NCI-H1105 treated with DMSO at 0.1 percent for 48 hours (cell line): ENCODE measurements at regions not wholly inside any gene's neighbourhood (a gene's known extent, or its start where the extent isn't known, plus 50 kb on each side); places are given as distances from the start of the nearest gene placed in this dataset.

Experiments used
- DNase-seq: peaks from one replicate; lab custom pipeline; 2025; lab: John Stamatoyannopoulos, UW

DNA sequence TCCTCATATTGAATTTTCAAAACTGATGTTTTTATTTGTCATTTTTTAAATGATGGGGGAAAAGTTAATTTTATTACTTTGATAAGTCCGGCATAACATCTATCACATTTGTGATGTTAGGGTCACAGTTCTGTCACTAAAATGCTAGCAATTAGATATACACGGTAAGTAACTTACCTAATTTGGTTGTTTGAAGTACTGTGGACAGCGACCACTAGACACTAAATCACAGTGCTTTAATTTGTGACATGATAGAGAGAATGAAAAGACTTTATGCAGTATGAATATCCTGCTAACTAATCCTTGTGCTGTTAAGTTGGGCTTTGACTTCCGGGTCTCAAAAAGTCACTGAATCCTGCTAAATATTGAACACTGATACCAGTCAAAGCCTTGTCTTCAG lies 857.3 kb upstream of the KCND2 start:
- DNase-seq = no peak

- no peak for DNase-seq
Observed at GRCh38 chr7:119421657-119422056, 851.3 kb upstream of the KCND2 start.

DNA sequence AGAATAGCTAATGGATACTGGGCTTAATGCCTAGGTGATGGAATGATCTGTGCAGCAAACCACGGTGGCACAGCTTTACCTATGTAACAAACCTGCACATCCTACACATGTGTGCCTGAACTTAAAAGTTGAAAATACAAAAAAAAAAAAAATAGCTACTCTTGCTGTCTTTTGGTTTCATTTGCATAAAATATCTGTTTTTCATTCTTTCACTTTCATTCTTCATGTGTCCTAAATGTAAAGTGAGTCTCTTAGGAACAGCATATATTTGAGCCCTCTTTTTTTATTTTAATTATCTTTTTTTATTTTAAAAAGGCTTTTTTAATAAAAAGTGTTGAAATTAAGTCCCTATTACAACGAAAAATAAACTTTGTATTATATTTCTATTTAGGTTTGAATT lies 836.1 kb upstream of the KCND2 start:
- no peak for DNase-seq

- DNase-seq = no peak
Observed at GRCh38 chr7:119438315-119438714, 834.7 kb upstream of the KCND2 start.

DNA sequence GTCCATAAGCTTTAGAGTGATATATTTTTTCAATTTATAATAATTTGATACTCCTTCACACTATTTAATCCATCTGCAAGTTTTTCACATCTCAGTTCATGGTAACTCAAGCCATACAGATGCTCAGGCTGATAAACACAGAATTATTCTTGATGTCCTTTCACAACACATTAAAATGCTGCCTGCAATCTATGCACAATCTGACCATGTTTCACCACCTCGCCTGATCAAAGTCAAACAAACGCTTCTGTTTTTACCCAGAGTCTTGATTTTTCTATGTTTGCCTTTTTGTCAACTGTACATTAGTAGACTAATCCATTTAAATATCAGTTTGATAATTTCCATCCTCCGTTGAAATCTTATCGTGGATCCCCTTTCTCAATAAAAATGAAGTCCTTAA lies 833.8 kb upstream of the KCND2 start:
- no peak for DNase-seq

GRCh38 chr7:119452401-119452800 lies 820.6 kb upstream of the KCND2 start:
- no peak for DNase-seq

DNA sequence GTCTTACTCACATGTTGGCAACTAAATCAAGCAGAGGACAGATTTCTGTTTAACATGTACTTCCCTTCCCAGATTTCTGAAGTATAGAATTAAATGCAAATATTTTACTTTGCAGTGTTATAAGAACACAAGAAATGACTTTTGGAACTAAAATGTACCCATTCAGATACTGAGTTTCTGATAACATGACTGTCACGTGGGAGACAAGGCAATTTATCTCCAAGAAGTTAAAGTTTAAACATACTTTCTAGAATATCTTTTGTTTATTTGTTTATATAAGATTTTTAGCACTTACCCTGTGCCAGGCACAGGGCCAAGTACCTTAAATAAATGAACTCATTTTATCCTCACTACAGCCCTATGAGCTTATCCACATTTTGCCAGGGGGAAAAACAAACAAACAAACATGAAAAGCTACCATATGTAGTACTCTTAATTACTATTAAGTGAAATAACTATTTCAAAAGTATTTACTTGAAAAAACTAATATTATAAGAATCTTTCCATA lies 807.1 kb upstream of the KCND2 start:
- no peak for DNase-seq

GRCh38 chr7:119472408-119473038 lies 800.5 kb upstream of the KCND2 start:
- DNase-seq = peak; percentile 92

DNA sequence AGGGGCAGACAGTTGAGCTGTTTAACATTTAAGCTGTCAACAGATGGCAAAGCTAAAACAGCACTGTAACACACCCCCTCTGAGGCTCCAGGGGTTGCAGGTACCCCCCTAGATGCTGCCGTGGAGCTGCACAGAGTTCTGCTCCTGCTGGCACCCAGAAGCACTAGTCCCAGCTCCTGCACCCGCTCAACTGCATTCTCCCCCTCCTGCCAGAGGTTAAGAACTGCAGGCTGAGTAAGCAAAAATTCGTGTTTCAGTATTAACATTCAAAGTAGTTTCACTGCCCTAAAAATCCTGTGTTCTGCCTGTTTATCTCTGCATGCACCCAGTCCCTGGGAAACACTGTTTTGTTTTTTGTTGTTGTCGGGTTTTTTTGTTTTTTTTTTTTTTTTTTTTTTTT lies 790.8 kb upstream of the KCND2 start:
- DNase-seq = no peak

DNA sequence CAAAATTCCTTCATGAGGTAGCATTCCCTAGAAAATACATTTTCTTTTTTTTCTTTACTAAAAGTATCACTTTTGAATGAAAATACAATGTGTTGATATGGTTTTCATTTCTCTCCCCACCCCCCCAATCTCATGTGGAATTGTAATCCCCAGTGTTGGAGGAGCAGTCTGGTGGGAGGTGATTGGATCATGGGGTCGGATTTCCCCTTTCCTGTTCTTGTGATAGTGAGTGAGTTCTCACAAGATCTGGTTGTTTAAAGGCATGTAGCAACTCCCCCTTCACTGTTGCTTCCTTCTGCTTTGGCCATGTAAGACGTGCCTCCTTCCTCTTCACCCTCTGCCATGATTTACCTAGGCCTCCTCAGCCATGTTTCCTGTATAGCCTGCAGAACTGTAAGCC lies 790.3 kb upstream of the KCND2 start:
- no peak for DNase-seq

DNA sequence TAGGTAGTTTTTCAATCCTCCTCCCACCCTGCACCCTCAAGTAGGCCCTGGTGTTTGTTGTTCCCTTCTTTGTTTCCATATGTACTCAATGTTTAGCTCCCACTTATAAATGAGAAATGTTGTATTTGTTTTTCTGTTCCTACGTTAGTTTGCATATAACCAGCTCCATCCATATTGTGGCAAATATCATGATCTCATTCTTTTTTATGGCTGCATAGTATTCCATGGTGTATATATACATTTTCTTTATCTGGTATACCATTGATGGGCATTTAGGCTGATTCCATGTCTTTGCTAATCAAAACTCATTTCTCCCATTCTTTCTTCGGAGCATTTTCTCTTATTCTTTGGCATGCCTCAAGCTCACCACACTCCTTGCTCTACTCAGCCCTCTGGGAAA lies 789.6 kb upstream of the KCND2 start:
- DNase-seq = no peak

DNA sequence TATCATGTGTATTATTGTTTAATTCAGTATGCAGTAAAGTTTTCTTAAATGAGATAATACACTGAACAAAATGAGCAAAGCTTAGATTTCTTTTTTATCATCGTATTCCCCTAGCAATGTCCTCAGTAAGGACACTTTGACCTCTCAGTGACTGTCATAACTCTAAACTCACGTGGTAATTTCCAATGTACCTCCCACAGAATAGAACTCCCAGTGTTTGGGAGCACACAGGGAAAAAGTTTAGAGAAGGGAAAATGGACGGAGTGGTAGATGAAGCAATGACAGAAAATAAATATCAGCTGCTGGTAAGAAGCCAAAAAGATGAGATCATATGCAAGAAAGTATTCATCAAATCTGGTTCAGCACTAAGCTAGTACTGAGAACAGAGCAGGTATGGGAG lies 758.6 kb upstream of the KCND2 start:
- DNase-seq = no peak

- DNase-seq = no peak
Observed at GRCh38 chr7:119515214-119515613, 757.8 kb upstream of the KCND2 start.

GRCh38 chr7:119515962-119516361 lies 757.0 kb upstream of the KCND2 start:
- DNase-seq = no peak

DNA sequence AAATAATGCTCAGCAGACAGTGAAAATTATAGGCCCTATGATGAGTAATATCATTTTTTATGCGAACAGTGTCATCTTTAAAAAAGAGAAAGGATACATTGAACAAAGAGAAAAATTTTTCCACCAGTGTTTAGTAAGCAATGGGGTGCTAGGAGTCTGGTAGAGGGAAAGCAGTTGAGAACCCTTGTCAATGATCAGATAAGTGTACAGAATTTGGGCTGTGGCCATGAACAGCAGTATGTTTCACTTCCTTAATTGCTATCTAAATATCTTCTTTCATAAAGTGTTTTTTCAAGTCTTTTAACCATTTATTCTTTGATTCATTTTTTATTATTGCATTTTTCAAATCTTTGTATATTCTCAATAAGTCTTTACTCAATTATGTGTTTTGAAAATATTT lies 750.7 kb upstream of the KCND2 start:
- DNase-seq = no peak

DNA sequence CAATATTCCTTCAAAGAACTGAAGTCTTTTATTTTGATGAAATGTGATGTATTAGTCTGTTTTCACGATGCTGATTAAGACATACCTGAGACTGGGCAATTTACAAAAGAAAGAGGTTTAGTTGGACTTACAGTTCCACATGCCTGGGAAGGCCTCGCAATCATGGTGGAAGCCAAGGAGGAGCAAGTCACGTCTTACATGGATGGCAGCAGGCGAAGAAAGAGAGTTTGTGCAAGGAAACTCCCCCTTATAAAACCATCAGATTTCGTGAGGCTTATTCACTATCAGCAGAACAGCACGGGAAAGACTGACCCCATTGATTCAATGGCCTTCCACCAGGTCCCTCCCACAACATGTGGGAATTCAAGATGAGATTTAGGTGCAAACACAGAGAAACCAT lies 750.3 kb upstream of the KCND2 start:
- DNase-seq = no peak

DNA sequence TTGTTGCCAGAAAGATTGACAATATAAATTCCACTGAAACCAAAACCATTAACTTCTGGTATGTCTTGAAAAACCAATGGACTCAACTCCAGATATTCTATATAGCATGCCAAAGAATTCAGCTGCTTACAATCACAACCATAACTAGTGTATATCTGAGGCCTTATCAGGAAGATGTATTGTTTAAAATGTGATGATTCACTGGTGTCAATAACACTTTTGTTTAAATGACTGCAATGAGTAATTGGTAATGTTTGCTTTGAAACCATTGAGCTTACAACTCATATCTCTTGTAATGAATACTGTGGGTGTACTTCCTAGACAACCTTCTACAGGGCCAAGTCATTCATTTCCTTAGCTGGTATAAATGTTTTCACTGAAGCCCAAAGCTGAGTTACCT lies 727.9 kb upstream of the KCND2 start:
- DNase-seq = no peak

DNA sequence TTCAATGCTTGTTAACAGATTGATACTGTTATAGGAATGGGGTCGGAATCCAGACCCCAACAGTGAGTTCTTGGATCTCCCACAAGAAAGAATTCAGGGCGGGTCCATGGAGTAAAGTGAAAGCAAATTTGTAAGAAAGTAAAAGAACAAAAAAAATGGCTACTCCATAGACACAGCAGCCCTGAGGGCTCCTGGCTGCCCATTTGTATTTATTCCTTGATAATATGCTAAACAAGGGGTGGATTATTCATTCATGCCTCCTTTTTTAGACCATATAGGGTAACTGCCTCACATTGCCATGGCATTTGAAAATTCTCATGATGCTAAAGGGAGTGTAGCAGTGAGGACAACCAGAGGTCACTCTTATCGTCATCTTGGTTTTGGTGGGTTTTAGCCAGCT lies 717.2 kb upstream of the KCND2 start:
- DNase-seq = no peak

DNA sequence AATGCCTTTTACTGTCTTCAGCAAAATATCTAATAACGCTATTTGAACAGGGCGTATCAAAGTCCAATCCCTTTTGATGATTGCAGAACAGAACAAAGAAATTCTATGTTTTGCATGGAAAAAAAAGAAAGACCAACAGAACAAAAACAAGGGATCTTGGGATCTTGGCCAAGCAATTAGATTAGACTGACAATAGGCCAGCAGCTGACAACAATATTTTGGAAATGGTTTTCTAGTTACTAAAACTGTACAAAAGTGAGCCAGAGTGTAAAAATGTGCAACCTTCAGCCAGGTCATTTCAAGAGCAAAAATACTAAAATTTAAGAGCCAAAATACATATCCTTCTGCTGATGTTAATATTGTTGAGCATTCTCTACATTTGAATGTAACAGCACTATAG lies 716.5 kb upstream of the KCND2 start:
- DNase-seq = no peak

DNA sequence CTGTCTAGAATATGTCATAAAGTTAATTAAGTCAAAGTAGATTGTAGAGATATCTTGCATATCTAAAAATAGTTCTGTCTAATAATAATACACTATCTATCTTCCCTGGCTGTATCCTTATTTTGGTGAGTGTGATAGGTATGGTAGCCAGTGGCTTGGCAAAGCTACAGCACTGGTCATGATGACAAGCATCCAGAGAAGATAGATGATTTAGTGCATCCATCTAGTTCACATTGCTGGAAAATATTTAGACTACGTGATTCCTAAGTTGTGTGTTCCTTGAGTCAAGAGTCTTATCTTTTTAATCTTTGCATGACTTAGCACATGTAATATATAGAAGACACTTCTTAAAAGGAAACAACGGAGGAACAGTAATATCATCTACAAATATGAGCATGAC lies 711.2 kb upstream of the KCND2 start:
- no peak for DNase-seq

- DNase-seq = peak; percentile 90
Observed at GRCh38 chr7:119562839-119563238, 710.1 kb upstream of the KCND2 start.

DNA sequence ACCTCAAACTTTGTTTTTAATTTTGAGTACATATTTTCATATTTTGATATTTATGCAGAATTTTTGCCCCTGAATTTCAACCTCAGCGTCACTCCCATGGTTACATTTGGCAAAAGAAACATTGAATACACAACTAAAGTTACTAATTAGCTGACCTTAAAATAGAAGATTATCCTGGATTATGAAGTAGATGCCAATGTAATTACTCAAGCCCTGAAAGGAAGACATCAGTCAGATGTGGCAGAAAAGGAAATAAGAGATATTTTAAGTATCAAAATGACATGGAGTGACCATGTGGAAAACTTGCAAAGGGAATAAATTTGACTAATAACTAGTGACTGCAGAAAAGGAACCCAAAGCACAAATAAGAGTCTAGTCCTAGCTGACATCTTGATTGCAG lies 701.3 kb upstream of the KCND2 start:
- DNase-seq = no peak

- DNase-seq = no peak
Observed at GRCh38 chr7:119572132-119572531, 700.8 kb upstream of the KCND2 start.

DNA sequence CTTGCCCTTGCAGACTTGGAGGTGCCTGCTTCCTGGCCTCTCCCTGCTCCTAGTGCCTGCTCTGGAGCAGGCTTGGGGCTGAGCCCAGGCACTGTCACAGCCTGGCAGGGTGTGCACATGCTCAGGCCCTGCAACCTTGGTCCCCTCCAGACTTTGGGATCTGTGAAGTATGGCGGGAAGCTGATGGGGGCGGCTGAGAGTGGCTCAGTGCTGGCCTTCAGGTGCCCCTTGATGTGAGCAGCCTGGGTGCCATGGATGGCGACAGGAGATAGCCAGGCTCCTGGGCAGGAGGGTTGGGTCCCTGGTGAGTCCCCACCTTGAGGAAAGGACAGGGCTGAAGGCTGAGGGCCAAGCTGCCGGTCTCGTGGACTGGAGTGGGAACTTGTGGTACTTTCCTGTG lies 700.4 kb upstream of the KCND2 start:
- DNase-seq = no peak

DNA sequence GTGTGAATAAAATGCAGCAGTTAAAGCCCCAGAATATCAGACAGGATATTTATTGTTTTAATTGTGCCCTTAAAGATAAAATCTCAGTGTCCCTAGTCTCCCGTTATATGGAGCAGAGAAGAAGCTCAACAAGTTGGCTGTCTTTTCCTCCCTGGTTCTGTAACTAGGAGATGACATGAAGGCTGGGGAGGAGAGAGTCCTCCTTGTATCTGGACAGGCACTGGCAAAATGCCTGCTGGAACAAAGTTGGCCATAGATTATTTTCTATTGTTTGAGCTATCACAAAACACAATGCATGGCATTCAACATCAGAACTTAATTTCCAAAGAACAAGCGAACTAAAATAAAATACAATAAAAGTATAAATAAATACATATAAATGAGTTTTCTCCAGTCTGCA lies 694.9 kb upstream of the KCND2 start:
- DNase-seq = no peak
